Cardiac fibroblast (primary cell): ENCODE measurements at regions not wholly inside any gene's neighbourhood (a gene's known extent, or its start where the extent isn't known, plus 50 kb on each side); places are given as distances from the start of the nearest gene placed in this dataset.

Experiments used
- DNase-seq, 2 donors: peaks; one replicate each; pipeline versions ENCODE4 v3.0.0 to v3.0.0-alpha.2; 2010; ENCODE audit warnings: low read depth in 2 of 2
- H3K4me3 ChIP-seq, 2 donors: replicated peaks in 1 of 2; 1 replicate in 1 of 2; 2 replicates in 1 of 2; pipeline ENCODE4 v1.5.1; 2011; ENCODE audit warnings: low read depth in 2 of 2, low read length in 2 of 2, mild to moderate bottlenecking in 2 of 2, moderate library complexity in 1 of 2
- TF ChIP-seq, protein P1 (sequence below): IDR thresholded peaks from one replicate; pipeline ENCODE4 v1.5.1; 2011; ENCODE audit warnings: low read depth, mild to moderate bottlenecking, low read length, inconsistent platforms

DNA sequence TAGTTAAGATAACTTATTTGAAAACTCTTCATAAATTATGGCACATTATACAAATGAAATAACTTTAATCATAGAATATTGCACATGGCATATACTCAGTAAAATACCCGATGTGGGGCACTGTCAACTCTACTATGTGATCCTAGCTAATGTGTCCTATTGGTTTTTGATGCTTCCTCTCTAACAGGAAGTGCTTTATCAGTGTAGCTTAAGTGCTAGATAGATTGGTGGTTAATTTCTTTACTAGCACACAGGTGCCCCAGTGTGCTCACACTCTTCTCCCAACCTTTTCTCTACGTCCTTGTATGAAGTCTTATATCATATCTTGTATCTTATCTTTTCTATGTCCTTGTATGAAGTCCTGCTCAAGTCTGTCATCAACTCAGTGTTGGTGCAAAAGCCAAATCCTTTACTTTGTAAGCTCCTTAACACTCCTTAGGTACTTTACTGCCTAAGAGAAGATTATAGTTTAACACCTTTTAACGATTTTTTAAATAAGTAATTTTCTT, 358.9 kb downstream of the CENPW start:
- H3K4me3 ChIP-seq = no peak overlapping the region
- no peak for DNase-seq
- TF ChIP-seq, protein P1, sequence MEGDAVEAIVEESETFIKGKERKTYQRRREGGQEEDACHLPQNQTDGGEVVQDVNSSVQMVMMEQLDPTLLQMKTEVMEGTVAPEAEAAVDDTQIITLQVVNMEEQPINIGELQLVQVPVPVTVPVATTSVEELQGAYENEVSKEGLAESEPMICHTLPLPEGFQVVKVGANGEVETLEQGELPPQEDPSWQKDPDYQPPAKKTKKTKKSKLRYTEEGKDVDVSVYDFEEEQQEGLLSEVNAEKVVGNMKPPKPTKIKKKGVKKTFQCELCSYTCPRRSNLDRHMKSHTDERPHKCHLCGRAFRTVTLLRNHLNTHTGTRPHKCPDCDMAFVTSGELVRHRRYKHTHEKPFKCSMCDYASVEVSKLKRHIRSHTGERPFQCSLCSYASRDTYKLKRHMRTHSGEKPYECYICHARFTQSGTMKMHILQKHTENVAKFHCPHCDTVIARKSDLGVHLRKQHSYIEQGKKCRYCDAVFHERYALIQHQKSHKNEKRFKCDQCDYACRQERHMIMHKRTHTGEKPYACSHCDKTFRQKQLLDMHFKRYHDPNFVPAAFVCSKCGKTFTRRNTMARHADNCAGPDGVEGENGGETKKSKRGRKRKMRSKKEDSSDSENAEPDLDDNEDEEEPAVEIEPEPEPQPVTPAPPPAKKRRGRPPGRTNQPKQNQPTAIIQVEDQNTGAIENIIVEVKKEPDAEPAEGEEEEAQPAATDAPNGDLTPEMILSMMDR = no peak

DNA sequence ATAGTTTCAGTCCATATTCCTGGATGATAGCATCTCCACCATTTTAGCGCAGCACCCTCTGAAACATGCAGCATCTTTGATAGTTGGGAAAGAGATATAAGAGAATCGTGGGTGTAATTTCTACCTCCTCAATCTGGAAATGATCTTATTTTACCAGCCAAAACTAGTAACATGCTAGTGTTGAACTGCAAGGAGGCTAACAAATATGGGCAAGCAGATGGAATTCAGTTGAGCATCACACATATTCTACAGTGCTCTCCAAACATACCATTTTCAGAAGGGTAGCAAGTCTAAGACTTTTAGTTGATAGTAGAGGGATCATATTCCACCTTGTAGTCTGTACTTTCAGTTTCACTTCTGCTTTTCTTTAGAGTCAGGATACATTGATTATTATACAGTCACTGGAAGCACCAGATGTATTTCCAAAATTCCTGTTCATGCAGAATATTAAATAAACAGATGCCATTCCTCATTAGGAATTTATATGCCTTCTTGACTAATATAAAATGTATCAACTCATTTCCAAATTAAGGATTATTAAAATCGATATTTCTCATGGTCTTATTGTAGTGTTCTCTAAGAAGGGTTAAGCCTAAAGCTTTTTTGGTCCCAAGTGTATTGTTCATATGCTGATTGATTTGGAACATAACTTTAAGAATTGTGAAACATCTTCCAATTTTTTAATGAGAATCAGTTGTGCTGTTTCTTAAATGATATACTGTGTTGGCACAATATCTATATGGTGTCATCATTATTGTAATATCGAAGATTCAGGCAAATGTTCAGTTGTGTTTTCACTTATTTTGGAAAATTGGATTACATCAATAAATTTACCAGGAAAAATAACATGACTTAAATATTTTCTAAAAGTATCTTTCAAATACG, 362.0 kb downstream of the CENPW start:
- TF ChIP-seq, protein P1 = no peak
- H3K4me3 ChIP-seq = no peak overlapping the region
- no peak for DNase-seq

DNA sequence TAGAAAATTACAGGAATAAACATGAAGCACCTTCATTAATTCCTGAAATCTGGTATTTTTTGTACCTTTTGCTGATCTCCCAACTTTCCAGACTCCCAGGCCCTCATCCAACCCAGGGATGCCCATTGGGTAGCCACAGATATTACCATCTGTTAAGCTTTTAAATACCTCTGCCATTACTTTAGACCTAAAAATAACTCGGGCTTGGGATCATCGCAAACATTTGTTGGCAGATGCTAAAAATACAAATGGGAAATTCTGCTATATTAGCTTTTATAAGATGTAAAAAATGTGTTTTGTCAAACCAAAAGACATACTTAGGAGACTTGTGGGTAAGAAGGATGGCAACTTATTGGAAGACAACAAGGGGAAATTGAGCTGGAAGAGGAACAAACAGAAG, 376.1 kb downstream of the CENPW start:
- DNase-seq = no peak
- no peak overlapping the region for H3K4me3 ChIP-seq
- TF ChIP-seq, protein P1 = no peak

DNA sequence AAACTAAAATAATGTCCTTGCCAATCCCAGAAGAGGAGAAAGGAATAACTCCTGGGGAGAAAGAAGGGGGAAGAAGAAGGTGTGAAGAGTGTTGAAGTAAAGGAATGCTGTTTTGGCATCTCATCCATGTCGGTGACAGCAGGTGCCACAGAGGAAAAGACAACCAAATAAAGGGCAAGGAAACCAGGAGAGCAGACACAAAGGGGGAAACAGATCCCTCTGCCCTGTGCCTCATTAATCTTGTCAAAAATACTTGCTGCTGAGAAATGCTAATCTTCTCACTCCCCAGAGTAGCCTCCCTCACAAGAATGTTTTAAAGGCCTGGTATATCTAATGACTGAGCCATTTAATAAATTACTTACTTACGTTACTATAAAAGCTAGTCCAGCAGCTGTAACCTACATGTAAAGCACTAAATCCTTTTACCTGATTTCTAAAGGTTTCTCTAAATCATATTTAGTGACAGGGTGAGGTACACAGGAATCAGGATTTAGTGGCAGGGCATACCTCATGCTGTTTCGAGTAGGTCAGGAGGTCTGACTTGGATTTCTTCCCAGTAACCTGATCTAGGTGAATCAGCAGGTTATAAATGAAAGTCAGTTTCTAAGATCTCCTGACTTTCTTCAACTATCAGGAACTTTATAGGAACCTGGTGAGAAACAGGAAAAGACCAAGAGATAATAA, 377.1 kb downstream of the CENPW start:
- DNase-seq = no peak
- TF ChIP-seq, protein P1 = no peak
- H3K4me3 ChIP-seq = no peak overlapping the region

DNA sequence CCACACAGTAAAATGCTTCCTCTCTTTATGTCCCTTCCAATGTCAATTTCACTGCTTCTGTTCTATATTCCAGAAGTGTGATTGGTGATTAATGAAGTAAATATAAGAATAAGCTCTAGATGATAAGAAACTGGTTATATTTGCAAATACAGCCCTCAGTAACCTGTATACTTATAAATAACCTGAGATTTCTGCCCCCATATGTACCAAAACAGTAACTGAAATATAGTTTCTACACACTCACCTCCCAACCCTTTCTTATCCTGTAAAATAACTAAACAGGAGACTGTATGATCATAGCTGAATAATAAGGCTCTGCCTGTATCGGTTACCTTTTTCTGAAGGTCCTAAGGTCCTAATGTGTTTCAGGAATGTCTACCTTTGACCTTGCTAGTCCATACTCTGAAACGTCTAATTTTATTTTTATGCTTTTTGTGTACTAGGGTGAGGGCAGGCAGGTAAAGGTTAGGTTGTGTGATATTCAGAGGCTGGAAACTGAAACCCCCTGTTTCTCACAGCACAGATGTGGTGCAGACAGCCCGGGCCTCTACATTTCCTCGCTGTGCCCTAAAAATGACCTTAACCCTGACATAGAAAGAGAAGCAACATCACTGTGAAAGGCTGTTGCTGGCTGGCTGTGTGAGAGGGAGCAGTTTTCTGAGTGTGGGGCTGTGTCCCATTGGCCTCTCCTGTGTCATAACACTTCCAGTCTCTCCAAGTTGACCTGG, 378.8 kb downstream of the CENPW start:
- DNase-seq = no peak
- TF ChIP-seq, protein P1 = no peak
- H3K4me3 ChIP-seq = no peak overlapping the region

DNA sequence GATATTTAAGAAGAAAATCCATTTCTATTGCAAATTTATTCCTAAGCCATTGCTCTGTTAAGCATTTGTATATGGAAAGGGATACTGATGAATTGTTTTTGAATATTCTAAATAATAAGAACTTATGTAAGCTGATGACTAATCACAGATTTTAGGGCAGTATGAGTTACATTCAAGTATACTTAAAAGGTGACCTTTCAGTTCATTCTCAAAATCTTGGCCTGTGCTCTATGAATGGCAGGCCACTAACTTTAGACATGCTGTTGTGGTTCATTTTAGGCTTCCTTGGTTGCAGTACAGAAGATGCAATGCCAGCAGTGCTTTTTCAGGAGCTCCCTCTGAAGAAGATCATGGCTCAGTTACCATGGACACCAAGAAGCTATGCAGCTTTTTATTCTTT, 380.4 kb downstream of the CENPW start:
- H3K4me3 ChIP-seq = no peak overlapping the region
- DNase-seq = peak in 1 of 2 donors; percentile 43
- TF ChIP-seq, protein P1 = no peak
